AG09319 (cell line): ENCODE measurements at regions not wholly inside any gene's neighbourhood (a gene's known extent, or its start where the extent isn't known, plus 50 kb on each side); places are given as distances from the start of the nearest gene placed in this dataset.

ENCODE experiments used
- DNase-seq: peaks from one replicate; pipeline ENCODE4 v3.0.0-alpha.2; 2010; ENCODE audit warnings: low read depth; ENCODE audit errors: extremely low read depth
- TF ChIP-seq, protein P1 (sequence below): IDR thresholded peaks from 2 replicates; pipeline ENCODE4 v1.5.1; 2011; ENCODE audit warnings: low read depth, mild to moderate bottlenecking, inconsistent platforms, low read length, moderate library complexity

GRCh38 chr18:34042423-34043146 lies 182.1 kb downstream of the NOL4 start:
- TF ChIP-seq, protein P1, sequence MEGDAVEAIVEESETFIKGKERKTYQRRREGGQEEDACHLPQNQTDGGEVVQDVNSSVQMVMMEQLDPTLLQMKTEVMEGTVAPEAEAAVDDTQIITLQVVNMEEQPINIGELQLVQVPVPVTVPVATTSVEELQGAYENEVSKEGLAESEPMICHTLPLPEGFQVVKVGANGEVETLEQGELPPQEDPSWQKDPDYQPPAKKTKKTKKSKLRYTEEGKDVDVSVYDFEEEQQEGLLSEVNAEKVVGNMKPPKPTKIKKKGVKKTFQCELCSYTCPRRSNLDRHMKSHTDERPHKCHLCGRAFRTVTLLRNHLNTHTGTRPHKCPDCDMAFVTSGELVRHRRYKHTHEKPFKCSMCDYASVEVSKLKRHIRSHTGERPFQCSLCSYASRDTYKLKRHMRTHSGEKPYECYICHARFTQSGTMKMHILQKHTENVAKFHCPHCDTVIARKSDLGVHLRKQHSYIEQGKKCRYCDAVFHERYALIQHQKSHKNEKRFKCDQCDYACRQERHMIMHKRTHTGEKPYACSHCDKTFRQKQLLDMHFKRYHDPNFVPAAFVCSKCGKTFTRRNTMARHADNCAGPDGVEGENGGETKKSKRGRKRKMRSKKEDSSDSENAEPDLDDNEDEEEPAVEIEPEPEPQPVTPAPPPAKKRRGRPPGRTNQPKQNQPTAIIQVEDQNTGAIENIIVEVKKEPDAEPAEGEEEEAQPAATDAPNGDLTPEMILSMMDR, result no peak
- DNase-seq, result no peak

GRCh38 chr18:34039611-34040010 lies 185.1 kb downstream of the NOL4 start:
- TF ChIP-seq, protein P1, result no peak
- no peak for DNase-seq

GRCh38 chr18:34039201-34039600 lies 185.5 kb downstream of the NOL4 start:
- no peak for DNase-seq
- TF ChIP-seq, protein P1, result no peak

- TF ChIP-seq, protein P1, result no peak
- DNase-seq, result no peak
Measured at GRCh38 chr18:34038086-34038485, 186.6 kb downstream of the NOL4 start.

DNA sequence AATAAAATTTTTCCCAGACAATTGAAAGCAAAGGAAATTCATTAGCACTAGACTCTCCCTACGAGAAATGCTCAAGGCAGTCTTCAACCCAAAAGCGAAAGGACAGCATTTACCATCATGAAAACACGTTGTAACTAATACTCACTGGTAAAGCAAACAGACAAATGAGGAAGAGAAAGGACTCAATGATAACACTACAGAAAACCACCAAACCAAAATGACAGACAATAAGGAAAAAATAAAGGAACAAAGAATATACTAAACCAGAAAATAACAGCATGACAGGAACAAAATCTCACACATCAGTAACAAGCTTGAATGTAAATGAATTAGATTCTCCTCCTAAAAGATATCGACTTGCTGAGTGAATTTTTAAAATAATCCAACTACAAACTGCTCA lies 190.7 kb downstream of the NOL4 start:
- no peak for DNase-seq
- TF ChIP-seq, protein P1, result no peak

- TF ChIP-seq, protein P1, result no peak
- DNase-seq, result no peak
Measured at GRCh38 chr18:34031810-34032209, 192.9 kb downstream of the NOL4 start.

- TF ChIP-seq, protein P1, result no peak
- no peak for DNase-seq
Measured at GRCh38 chr18:34028324-34028723, 196.4 kb downstream of the NOL4 start.
